GM12878 (cell line): ENCODE measurements at regions not wholly inside any gene's neighbourhood (a gene's known extent, or its start where the extent isn't known, plus 50 kb on each side); places are given as distances from the start of the nearest gene placed in this dataset.

Experiments
- BCL3 ChIP-seq: IDR thresholded peaks from 2 replicates; pipeline ENCODE4 v1.6.1; 2011; ENCODE audit warnings: borderline replicate concordance, low read depth, mild to moderate bottlenecking, moderate library complexity, low read length; ENCODE audit not compliant: insufficient read depth, poor library complexity, severe bottlenecking
- CTCF ChIP-seq, 3 experiments: IDR thresholded peaks in 2 of 3; conservative IDR thresholded peaks in 1 of 3; 2 replicates each; pipeline ENCODE4 v1.5.1; 2011; ENCODE audit warnings: low read depth in 3 of 3, low read length in 3 of 3, mild to moderate bottlenecking in 3 of 3, control low read depth in 2 of 3, moderate library complexity in 2 of 3, inconsistent platforms in 1 of 3, mixed read lengths in 1 of 3; ENCODE audit not compliant: control insufficient read depth in 2 of 3, insufficient read depth in 1 of 3; ENCODE audit errors: extremely low read depth in 1 of 3
- EZH2 ChIP-seq: IDR thresholded peaks from 2 replicates; pipeline ENCODE4 v1.6.1; 2012; ENCODE audit warnings: low read depth, mild to moderate bottlenecking, control low read depth, inconsistent platforms, low read length, borderline replicate concordance; ENCODE audit not compliant: control insufficient read depth
- POLR2AphosphoS2 ChIP-seq: IDR thresholded peaks from 2 replicates; pipeline ENCODE4 v1.6.1; 2011; ENCODE audit warnings: low read depth, mild to moderate bottlenecking, low read length, improper control_type of control experiment, moderate library complexity
- SIN3A ChIP-seq: IDR thresholded peaks from 2 replicates; pipeline ENCODE4 v1.6.1; 2012; ENCODE audit warnings: low read depth, low read length, improper control_type of control experiment
- TCF12 ChIP-seq: IDR thresholded peaks from 2 replicates; pipeline ENCODE4 v1.6.1; 2011; ENCODE audit warnings: low read depth, mild to moderate bottlenecking, low read length

GRCh38 chr3:182384221-182384620 lies 409.1 kb upstream of the ATP11B start:
- TF ChIP-seq POLR2AphosphoS2 (no peak), CTCF (IDR thresholded peaks at IDR 0.05 in 2 of 3, conservative IDR thresholded peaks at IDR 0.05 in 1 of 3; ENCODE audit: control insufficient read depth in 2 of 3, extremely low read depth in 1 of 3, insufficient read depth in 1 of 3, low read depth in 3 of 3, low read length in 3 of 3) (no peak), EZH2 (no peak), BCL3 (no peak), SIN3A (no peak), TCF12 (no peak)
